KBM-7 (cell line): ENCODE measurements at regions not wholly inside any gene's neighbourhood (a gene's known extent, or its start where the extent isn't known, plus 50 kb on each side); places are given as distances from the start of the nearest gene placed in this dataset.

Source experiments
- DNase-seq: peaks from one replicate; pipeline ENCODE4 v3.0.0-alpha.2; 2015
- in situ Hi-C: fragments of 300-500 bp; cut with MboI; formaldehyde crosslinking; loops from 2 replicates; pipeline ENCODE4 v1.14.3; 2020; ENCODE audit warnings: low sequenced_read_pairs, low pct_unique_long_range_greater_than_20kb, mixed read lengths

GRCh38 chr14:58798173-58798572 is 160.4 kb downstream of the DACT1 start:
- in situ Hi-C loops, result no loop called here
- no peak for DNase-seq

DNA sequence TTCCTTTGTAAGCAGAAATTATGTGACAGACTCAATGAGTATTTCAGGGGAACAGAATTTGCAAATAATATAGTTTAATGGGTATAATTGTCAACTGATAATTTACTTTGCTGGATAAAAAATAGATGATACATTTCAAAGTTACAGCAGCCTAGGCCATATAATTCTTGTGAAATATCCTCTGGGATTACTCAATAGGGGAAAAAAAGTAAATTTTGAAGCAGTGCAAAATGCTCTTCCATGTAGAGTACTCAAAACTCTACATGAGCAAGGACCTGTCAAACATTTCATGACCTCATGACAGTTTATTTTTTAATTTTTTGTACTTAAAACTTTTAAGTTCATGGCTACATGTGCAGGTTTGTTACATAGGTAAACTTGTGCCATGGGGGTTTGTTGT is 163.3 kb downstream of the DACT1 start:
- in situ Hi-C loops, result no loop called here
- DNase-seq, result no peak

DNA sequence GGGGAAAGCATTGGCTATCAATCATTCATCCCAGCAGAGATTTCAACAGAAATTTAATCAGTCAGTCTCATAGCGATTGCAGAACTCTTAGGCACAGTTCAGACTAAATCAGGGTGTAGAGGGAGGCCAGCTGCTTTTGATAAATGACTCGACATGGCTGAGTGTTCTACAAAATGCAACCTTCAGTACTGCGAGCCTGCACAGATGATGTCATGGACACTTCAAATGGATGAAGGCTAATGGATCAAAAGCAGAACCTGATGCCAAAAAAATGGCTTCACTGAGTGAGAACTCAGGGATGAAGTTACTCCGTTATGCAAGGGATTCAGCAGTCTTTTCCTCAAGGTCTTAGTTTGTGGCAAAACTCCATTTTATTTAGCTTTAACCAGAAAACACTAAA is 167.3 kb downstream of the DACT1 start:
- in situ Hi-C loops, result no loop called here
- DNase-seq, result no peak

- no peak for DNase-seq
- in situ Hi-C loops, result no loop called here
Observed at GRCh38 chr14:58805605-58806409, 168.0 kb downstream of the DACT1 start.

GRCh38 chr14:58807191-58807590 is 169.4 kb downstream of the DACT1 start:
- DNase-seq, result no peak
- in situ Hi-C loops, result no loop called here

DNA sequence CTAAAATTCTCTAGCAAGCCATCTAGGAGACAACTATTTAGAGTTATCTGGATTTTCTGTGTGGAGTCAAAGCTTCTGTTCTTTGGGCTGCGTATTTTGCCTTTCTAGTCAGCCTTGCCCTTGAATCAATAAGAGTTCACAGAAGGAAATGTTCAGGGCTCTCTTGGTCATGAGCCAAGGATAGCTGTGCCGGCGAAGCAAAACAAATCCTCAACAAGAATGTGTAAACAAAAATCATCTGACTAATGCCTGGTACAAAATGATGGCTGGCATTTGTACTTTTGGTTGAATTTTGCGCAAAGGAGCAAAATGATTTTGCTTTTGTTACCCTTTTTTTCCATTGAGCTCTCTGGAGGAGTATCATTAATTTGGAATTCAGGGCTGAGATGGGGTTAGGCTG is 171.1 kb downstream of the DACT1 start:
- in situ Hi-C loops, result no loop called here
- DNase-seq, result no peak

DNA sequence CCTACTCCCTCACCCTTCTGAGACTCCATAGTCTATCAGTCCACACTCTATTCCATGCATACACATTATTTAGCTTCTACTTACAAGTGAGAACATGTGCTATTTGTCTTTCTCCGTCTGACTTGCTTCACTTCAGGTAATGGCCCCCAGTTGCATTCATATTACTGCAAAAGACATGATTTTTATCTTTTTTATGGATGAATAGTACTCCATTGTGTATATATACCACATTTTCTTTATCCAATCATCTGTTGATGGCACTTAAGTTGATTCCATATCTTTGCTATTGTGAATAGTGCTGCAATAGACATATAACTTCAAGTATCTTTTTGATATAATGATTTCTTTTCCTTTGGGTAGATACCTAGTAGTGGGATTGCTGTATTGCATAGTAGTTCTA is 171.8 kb downstream of the DACT1 start:
- DNase-seq, result no peak
- in situ Hi-C loops, result no loop called here

DNA sequence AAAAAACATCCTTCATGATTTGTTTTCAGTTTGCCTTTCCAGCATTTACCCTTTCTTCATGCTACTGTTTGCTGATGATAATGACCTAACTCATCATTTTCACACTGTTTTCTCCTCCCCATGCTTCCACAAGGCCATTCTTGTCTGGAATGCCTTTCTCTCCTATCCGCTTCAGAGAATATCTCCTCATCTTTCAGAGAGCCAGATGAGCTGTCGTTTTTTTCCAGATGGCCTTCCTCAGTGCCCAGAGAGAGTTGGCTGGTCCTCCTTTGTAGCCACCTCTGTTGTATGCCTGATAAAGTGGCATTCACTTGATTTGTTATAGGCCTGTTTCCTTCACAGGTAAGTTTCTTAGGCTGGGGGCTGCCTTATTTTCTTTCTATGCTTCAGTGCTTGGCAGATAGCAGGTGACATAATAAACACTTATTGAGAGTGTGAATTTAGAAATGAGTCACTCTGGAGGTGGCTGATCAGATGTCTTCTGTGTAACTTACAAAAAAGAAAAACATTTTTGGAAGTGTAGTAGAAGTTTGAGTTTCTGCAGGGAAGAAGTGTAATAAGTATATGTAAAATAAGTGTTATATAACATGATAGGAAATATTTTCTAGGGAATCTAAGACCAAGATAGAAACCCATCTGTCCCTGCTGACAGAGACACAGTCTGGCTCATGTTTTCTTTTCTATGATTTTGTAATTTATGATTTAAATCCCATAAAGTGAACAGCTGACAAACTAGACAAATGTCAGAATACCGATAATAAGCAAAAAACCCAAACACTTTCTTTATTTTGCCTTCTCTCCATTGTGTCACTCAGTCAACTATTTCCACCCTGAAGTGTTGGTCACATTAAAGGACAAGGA is 174.5 kb downstream of the DACT1 start:
- in situ Hi-C loops, result no loop called here
- DNase-seq, result no peak

GRCh38 chr14:58813745-58814144 is 176.0 kb downstream of the DACT1 start:
- in situ Hi-C loops, result no loop called here
- no peak for DNase-seq

- DNase-seq, result no peak
- in situ Hi-C loops, result no loop called here
Observed at GRCh38 chr14:58814466-58814865, 176.7 kb downstream of the DACT1 start.

DNA sequence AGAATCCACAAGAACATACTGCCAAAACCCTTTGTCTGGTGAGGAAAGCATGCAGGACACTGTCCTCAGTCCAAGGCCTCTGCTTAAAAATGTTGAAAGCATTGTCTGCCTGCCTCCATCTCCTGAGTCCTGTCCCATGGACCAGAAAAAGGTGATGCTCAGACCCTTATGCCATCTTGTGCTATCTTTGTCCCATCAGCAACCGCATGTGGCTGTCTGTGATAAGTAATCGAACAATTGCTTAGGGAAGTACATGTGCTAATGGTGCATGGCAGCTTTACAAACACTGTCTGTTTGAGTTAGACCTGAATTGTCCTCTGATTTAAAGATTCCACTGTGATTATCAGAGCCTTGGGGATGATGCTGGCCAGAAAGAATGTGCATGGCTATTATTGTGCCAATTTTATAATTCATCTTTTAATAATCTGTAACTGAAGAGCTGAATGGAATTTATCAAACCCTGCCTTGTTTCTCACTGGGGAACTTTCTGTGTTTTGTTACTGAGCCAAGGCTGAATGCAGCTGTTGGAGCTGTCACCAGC is 177.5 kb downstream of the DACT1 start:
- in situ Hi-C loops, result no loop called here
- no peak for DNase-seq

- in situ Hi-C loops, result no loop called here
- DNase-seq, result no peak
Observed at GRCh38 chr14:58815794-58816193, 178.0 kb downstream of the DACT1 start.

DNA sequence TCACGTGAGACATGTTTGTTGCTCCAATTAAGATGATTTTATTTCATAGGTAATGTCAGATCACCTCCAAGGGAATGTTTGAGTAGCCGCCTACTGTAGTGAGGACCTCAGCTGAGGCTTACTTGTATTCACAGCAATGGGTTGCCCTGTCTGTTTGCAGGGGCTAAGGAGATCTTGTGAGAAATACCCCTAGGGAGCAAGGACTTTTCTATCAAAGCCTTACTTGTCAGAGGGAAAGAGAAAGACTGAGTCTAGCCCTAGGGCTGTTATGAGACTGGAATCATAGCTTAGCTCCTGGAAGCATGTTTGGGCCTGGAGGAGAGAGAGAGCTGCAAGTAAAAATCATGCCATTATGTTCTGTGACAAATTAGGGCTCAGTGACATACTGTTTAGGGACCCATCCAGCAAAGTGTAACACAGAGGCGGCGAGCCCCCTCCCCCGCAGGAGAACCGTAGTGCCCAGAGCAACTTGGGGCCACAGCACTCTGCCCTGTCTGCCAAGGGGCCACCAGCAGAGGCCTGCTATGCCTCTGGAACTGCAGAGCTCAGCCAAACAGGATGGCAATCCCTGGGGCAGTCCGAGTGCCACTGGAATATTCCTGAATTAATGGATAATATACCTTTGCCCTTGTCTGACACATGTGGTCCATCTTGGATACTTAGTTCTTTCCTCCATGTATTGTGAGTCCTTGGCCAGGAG is 178.8 kb downstream of the DACT1 start:
- DNase-seq, result no peak
- in situ Hi-C loops, result no loop called here

- DNase-seq, result no peak
- in situ Hi-C loops, result no loop called here
Observed at GRCh38 chr14:58817846-58818245, 180.1 kb downstream of the DACT1 start.

DNA sequence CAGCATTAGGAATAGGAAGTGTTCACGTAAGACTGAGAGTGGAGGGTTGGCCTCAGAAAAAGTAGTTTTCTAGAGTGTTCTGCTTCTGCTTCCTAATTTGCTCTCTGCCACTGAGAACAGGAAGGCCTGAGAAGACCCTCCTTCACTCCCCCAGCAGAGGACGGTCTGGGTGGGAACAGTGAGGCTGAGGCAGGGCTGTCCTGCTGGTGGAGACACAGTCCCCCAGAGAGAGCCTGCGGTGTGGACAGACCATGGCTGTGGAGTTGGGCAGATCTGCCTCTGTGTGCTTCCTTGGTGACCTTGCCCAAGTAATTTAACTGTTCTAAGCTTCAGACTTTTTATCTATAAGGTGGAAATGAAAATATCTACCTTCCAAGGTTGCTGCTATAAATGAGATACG is 182.3 kb downstream of the DACT1 start:
- in situ Hi-C loops, result no loop called here

DNA sequence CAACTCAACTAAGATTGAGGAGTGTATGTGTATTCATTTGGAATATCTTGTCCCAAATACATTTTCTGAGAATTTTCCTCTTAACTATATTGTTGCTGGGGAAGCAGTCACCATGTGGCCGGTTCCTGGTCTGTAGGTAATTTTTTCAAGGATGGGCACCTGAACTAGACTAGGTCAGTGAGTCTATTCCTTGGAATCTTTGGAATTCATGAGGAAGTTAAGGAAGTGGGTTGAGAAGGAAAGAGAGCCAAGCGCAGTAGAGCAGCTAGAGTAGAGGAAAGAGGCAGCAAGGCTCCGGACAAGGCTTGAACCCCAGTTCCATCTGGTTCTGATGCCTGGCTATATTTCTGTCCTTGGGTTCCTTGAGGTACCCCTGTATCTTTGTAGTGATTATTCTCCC is 183.7 kb downstream of the DACT1 start:
- in situ Hi-C loops, result no loop called here

More for the DNA sequence above, 182.3 kb downstream of the DACT1 start:
- DNase-seq, result no peak

GRCh38 chr14:58822856-58823255 is 185.1 kb downstream of the DACT1 start:
- DNase-seq, result no peak
- in situ Hi-C loops, result no loop called here

More for the DNA sequence above, 183.7 kb downstream of the DACT1 start:
- DNase-seq, result no peak

GRCh38 chr14:58823312-58823711 is 185.6 kb downstream of the DACT1 start:
- DNase-seq, result no peak
- in situ Hi-C loops, result no loop called here

GRCh38 chr14:58824106-58824505 is 186.3 kb downstream of the DACT1 start:
- DNase-seq, result no peak
- in situ Hi-C loops, result no loop called here

GRCh38 chr14:58824796-58825195 is 187.0 kb downstream of the DACT1 start:
- no peak for DNase-seq
- in situ Hi-C loops, result no loop called here
